Tibial artery (tissue), 4 donors: ENCODE measurements at regions not wholly inside any gene's neighbourhood (a gene's known extent, or its start where the extent isn't known, plus 50 kb on each side); places are given as distances from the start of the nearest gene placed in this dataset.

Experiments used
- DNase-seq, 2 donors: peaks; one replicate each; pipeline ENCODE4 v3.0.0-alpha.2; 2019
- H3K27ac ChIP-seq, 2 donors: fragments of 200-600 bp; sonication (generic) in 1 of 2; 1 replicate in 1 of 2; 2 replicates in 1 of 2; pipeline ENCODE4 v1.5.1; 2018 to 2019; ENCODE audit warnings: mild to moderate bottlenecking in 1 of 2
- H3K27me3 ChIP-seq, 2 donors: fragments of 200-600 bp; sonication (generic) in 1 of 2; one replicate each; pipeline versions ENCODE4 v1.5.1 to v1.6.0; 2016 to 2019
- H3K36me3 ChIP-seq, 3 donors: fragments of 200-600 bp; sonication (generic) in 2 of 3; one replicate each; pipeline ENCODE4 v1.5.1; 2016 to 2019; ENCODE audit warnings: mild to moderate bottlenecking in 2 of 3
- H3K4me1 ChIP-seq, 4 donors: fragments of 200-600 bp; sonication (generic) in 2 of 4; 1 replicate in 3 of 4; 2 replicates in 1 of 4; pipeline ENCODE4 v1.5.1; 2016 to 2019
- H3K4me3 ChIP-seq, 2 donors: fragments of 200-600 bp; sonication (generic) in 1 of 2; 1 replicate in 1 of 2; 2 replicates in 1 of 2; pipeline ENCODE4 v1.5.1; 2018 to 2019; ENCODE audit warnings: mild to moderate bottlenecking in 2 of 2
- H3K9me3 ChIP-seq, 3 donors: fragments of 200-600 bp; sonication (generic) in 1 of 3; one replicate each; pipeline ENCODE4 v1.5.1; 2016 to 2019
- CTCF ChIP-seq, 2 experiments: fragments of 200-600 bp in 1 of 2; fragments of 450-650 bp in 1 of 2; IDR thresholded peaks; one replicate each; pipeline ENCODE4 v1.5.1; 2017 to 2019; ENCODE audit warnings: antibody characterized with exemption in 2 of 2, mild to moderate bottlenecking in 1 of 2, moderate library complexity in 1 of 2
- intact Hi-C: fragments of 100-400 bp; cut with DNase I; formaldehyde crosslinking; loops from one replicate; pipeline ENCODE4 v1.15.0; 2023; ENCODE audit warnings: low total_unique reads

DNA sequence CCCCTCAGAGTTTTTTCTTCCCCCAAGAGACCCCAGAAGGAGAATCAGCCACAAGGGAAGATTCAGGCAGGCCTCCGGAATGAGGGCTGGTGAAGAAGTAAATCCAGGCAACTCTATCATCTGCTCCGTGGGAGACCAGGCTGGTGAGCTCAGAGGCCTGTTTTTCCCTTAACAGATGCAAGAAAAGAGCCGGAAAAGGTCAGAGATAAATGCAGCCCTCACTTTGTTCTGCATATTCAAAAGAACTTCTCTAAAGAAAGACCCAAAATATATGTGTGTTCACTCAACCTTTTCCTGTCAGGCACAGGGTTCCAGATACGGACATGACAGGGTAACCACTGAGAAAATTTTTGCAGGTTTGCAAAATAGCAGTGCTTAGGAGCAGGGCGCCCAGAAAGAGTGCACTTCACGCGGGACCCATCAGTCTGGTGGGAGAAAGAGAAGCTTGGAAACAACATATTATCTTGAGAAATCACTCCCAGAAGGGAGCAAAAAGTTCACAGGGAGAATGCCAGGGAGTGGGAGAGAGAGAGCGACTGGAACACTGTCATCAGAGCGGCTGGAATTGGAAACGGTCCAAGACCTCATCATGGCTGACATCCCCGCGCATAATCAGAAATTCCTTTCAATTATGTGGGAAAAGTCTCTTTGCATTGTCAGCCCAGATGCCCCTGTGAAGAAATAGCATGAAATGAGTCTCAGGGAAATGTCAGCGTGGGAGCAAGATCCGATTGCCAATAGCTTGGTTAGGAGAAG is 244.8 kb upstream of the SLC14A2 start:
- no peak overlapping the region for H3K27ac ChIP-seq
- no peak overlapping the region for H3K4me3 ChIP-seq
- DNase-seq = no peak
- no peaks in the 10 kb centered on the region for H3K36me3 ChIP-seq
- H3K27me3 ChIP-seq = no peaks in the 10 kb centered on the region
- TF ChIP-seq CTCF (IDR thresholded peaks at IDR 0.05) = no peak
- intact Hi-C loops = loop anchor here (10.0 kb wide), 1 partner anchor 46 kb away; no protein-coding TSS in a partner anchor
- no peaks in the 10 kb centered on the region for H3K9me3 ChIP-seq
- peaks cover 0 to 23% (median 0%) of the 10 kb centered on the region in 4 donors for H3K4me1 ChIP-seq

DNA sequence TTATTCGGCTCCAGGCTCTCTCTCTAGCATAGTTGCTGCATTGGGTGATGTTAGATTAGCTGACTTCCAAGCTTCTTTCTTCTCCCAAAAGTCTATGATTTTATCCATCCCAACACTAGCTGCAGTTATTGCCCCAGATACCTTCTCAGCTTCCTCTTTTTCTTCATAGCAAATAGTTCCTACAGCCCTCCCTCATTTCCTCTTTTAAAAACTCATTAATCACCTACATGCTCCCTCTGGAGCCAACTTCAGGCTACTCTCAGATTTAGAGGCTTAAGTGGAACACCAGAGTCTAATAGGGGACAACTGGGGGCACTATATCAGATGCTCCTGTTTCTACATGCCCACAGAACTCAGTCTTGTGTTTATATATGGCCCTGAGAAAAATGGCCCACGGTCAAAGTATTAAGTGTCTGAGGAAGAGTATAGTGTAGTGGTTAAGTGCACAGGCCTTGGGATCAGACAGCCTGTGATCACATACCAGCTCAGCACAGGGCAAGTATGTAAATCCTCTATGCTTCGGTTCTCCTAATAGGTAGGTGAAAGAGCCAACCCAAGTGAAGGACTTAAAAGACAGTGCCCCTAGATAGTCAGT is 241.9 kb upstream of the SLC14A2 start:
- TF ChIP-seq CTCF (IDR thresholded peaks at IDR 0.05) = no peak
- H3K4me1 ChIP-seq = no peaks in the 10 kb centered on the region
- intact Hi-C loops = loop anchor here (10.0 kb wide), 1 partner anchor 49 kb away; no protein-coding TSS in a partner anchor
- H3K36me3 ChIP-seq = no peaks in the 10 kb centered on the region
- H3K27ac ChIP-seq = no peak overlapping the region
- DNase-seq = no peak
- no peak overlapping the region for H3K4me3 ChIP-seq
- no peaks in the 10 kb centered on the region for H3K9me3 ChIP-seq
- H3K27me3 ChIP-seq = no peaks in the 10 kb centered on the region

- Histone ChIP-seq H3K27me3 (no peaks in the 10 kb centered on the region), H3K9me3 (no peaks in the 10 kb centered on the region), H3K36me3 (no peaks in the 10 kb centered on the region), H3K4me3 (no peak overlapping the region), H3K4me1 (no peaks in the 10 kb centered on the region), H3K27ac (no peak overlapping the region)
- DNase-seq = no peak
- no peak for TF ChIP-seq CTCF (IDR thresholded peaks at IDR 0.05)
- intact Hi-C loops = loop anchor here (10.0 kb wide), 1 partner anchor 49 kb away; no protein-coding TSS in a partner anchor
Observed at GRCh38 chr18:45374236-45374635, 241.0 kb upstream of the SLC14A2 start.

GRCh38 chr18:45374878-45375630 is 240.2 kb upstream of the SLC14A2 start:
- H3K4me3 ChIP-seq = no peak overlapping the region
- intact Hi-C loops = loop anchor here (10.0 kb wide), 1 partner anchor 50 kb away; no protein-coding TSS in a partner anchor
- TF ChIP-seq CTCF (IDR thresholded peaks at IDR 0.05) = no peak

GRCh38 chr18:45376193-45376592 is 239.1 kb upstream of the SLC14A2 start:
- H3K27me3 ChIP-seq = no peaks in the 10 kb centered on the region
- no peak for DNase-seq
- H3K4me3 ChIP-seq = no peak overlapping the region
- H3K9me3 ChIP-seq = no peaks in the 10 kb centered on the region
- no peaks in the 10 kb centered on the region for H3K4me1 ChIP-seq
- H3K27ac ChIP-seq = no peak overlapping the region
- H3K36me3 ChIP-seq = no peaks in the 10 kb centered on the region
- intact Hi-C loops = loop anchor here (10.0 kb wide), 1 partner anchor 51 kb away; no protein-coding TSS in a partner anchor
- TF ChIP-seq CTCF (IDR thresholded peaks at IDR 0.05) = no peak

More at GRCh38 chr18:45374878-45375630, 240.2 kb upstream of the SLC14A2 start:
- Histone ChIP-seq H3K4me1 (no peaks in the 10 kb centered on the region), H3K27me3 (no peaks in the 10 kb centered on the region), H3K36me3 (no peaks in the 10 kb centered on the region), H3K9me3 (no peaks in the 10 kb centered on the region), H3K27ac (no peak overlapping the region)
- no peak for DNase-seq
